RWPE2 (cell line): ENCODE measurements at regions not wholly inside any gene's neighbourhood (a gene's known extent, or its start where the extent isn't known, plus 50 kb on each side); places are given as distances from the start of the nearest gene placed in this dataset.

Source experiments
- ATAC-seq: fragments of 200-7000 bp; cut with Tn5 transposase; 3 replicates; pipeline ENCODE4 v1.9.1; 2021; ENCODE audit warnings: low read depth
- DNase-seq: peaks from one replicate; pipeline ENCODE4 v3.0.0-alpha.2; 2020; ENCODE audit warnings: low spot score
- H3K27ac ChIP-seq: fragments of 450-650 bp; 2 replicates; pipeline ENCODE4 v1.5.1; 2017; ENCODE audit warnings: mild to moderate bottlenecking; ENCODE audit not compliant: poor library complexity, severe bottlenecking
- H3K27me3 ChIP-seq: fragments of 250-450 bp; sonication (Bioruptor Pico); 2 replicates; pipeline ENCODE4 v1.5.1; 2021; ENCODE audit warnings: mild to moderate bottlenecking, moderate library complexity; ENCODE audit not compliant: insufficient read depth, poor library complexity, severe bottlenecking
- H3K36me3 ChIP-seq: fragments of 250-450 bp; sonication (Bioruptor Pico); 2 replicates; pipeline ENCODE4 v1.5.1; 2020; ENCODE audit warnings: low read depth, mild to moderate bottlenecking, moderate library complexity
- H3K4me1 ChIP-seq: fragments of 250-450 bp; sonication (Bioruptor Pico); 2 replicates; pipeline ENCODE4 v1.5.1; 2021; ENCODE audit warnings: mild to moderate bottlenecking, moderate library complexity; ENCODE audit not compliant: insufficient read depth, poor library complexity, severe bottlenecking
- H3K4me3 ChIP-seq: fragments of 250-450 bp; sonication (Bioruptor Pico); 2 replicates; pipeline ENCODE4 v1.5.1; 2021; ENCODE audit warnings: mild to moderate bottlenecking, moderate library complexity; ENCODE audit not compliant: severe bottlenecking
- H3K9me3 ChIP-seq: fragments of 250-450 bp; sonication (Bioruptor Pico); 2 replicates; pipeline ENCODE4 v1.5.1; 2021; ENCODE audit warnings: mild to moderate bottlenecking, moderate library complexity; ENCODE audit not compliant: severe bottlenecking
- TF ChIP-seq, protein P1 (sequence below): fragments of 450-650 bp; IDR thresholded peaks from one replicate; pipeline ENCODE4 v1.5.1; 2017; ENCODE audit warnings: mild to moderate bottlenecking, moderate library complexity; ENCODE audit not compliant: poor library complexity, severe bottlenecking

DNA sequence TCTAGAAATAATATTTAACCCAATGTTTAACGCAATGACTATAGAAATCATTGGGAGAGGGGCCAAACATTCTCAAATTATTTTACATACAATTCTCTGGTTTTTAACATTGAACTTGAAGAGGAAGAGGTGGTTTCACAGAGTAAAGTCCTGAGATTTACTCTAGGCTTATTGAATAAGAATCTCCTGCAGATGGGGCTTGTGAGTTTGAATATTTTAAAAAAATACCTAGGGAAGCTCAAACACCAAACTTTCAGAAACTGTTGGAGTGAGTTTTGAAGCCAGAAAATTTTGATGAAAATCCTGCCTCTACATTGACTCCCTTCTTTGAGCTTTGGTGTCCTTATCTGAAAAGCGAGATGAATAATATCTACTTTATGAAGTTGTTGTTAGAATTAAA is 906.6 kb downstream of the TUSC7 start:
- TF ChIP-seq, protein P1, sequence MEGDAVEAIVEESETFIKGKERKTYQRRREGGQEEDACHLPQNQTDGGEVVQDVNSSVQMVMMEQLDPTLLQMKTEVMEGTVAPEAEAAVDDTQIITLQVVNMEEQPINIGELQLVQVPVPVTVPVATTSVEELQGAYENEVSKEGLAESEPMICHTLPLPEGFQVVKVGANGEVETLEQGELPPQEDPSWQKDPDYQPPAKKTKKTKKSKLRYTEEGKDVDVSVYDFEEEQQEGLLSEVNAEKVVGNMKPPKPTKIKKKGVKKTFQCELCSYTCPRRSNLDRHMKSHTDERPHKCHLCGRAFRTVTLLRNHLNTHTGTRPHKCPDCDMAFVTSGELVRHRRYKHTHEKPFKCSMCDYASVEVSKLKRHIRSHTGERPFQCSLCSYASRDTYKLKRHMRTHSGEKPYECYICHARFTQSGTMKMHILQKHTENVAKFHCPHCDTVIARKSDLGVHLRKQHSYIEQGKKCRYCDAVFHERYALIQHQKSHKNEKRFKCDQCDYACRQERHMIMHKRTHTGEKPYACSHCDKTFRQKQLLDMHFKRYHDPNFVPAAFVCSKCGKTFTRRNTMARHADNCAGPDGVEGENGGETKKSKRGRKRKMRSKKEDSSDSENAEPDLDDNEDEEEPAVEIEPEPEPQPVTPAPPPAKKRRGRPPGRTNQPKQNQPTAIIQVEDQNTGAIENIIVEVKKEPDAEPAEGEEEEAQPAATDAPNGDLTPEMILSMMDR, result peak; percentile 23
- no peak overlapping the region for H3K4me3 ChIP-seq
- ATAC-seq, result no peak

DNA sequence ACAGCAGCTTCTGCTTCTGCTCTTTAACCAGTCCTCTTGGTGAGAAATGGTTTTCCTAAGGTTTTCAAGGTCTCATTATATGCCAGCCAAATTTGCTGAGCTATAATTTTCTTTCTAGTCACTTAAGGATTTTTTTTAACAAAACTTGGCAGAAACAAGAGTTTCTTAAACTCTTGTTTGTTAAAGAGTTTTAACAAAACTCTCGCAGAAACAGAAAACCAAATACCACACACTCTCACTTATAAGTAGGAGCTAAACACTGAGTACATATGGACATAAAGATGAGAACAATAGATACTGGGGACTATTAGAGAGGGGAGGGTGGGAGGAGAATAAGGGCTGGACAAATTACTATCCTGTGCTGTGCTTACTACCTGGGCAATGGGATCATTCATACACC is 908.3 kb downstream of the TUSC7 start:
- TF ChIP-seq, protein P1, result no peak
- H3K9me3 ChIP-seq, result no peaks in the 10 kb centered on the region
- H3K4me1 ChIP-seq, result peaks cover 12% of the 10 kb centered on the region
- H3K36me3 ChIP-seq, result no peaks in the 10 kb centered on the region
- H3K27ac ChIP-seq, result no peak overlapping the region
- no peak overlapping the region for H3K4me3 ChIP-seq
- DNase-seq (no peak), ATAC-seq (no peak)
- no peaks in the 10 kb centered on the region for H3K27me3 ChIP-seq

More for the DNA sequence above, 906.6 kb downstream of the TUSC7 start:
- no peaks in the 10 kb centered on the region for H3K4me1 ChIP-seq
- H3K9me3 ChIP-seq, result no peaks in the 10 kb centered on the region
- no peaks in the 10 kb centered on the region for H3K36me3 ChIP-seq
- H3K27ac ChIP-seq, result no peak overlapping the region
- H3K27me3 ChIP-seq, result no peaks in the 10 kb centered on the region
- DNase-seq, result no peak

DNA sequence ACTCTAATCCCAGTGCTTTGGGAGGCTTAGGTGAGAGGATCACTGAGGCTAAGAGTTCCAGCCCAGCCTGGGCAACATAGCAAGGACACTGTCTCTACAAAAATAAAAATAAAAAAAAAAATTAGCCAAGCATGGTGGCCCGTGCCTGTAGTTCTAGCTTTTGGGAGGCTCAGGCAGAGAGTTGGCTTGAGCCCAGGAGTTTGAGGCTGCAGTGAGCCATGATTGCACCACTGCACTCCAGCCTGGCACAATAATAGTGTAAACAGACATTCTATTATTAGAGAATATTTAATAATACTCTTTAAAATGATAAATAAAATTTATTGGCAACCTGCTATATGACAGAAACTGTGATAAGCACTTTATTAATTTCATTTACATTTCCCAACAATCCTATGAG is 908.9 kb downstream of the TUSC7 start:
- Histone ChIP-seq H3K27me3 (no peaks in the 10 kb centered on the region), H3K4me1 (peaks cover 18% of the 10 kb centered on the region), H3K27ac (no peak overlapping the region), H3K36me3 (no peaks in the 10 kb centered on the region), H3K4me3 (no peak overlapping the region), H3K9me3 (no peaks in the 10 kb centered on the region)
- ATAC-seq (no peak), DNase-seq (no peak)
- TF ChIP-seq, protein P1, result no peak

DNA sequence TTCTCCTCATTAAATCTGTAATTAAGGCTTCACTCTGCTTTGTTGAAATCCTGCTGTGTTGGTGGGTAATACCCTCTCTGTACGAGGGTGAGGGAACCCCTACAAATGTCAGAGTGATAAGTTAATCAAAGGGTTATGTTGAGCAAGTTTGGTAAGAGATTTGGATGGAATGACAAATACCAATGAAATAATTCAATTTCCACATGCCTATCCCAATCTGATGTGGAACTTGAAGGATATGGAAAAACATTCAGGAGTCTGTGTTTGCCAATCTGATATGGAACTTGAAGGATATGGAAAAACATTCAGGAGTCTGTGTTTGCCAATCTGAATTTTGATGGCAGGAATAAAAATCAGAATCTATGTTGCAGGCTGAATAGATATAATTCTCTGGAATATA is 910.2 kb downstream of the TUSC7 start:
- no peaks in the 10 kb centered on the region for H3K27me3 ChIP-seq
- TF ChIP-seq, protein P1, result no peak
- peaks cover 31% of the 10 kb centered on the region for H3K4me1 ChIP-seq
- no peaks in the 10 kb centered on the region for H3K36me3 ChIP-seq
- DNase-seq, result no peak
- H3K9me3 ChIP-seq, result no peaks in the 10 kb centered on the region
- ATAC-seq, result no peak
- no peak overlapping the region for H3K4me3 ChIP-seq
- no peak overlapping the region for H3K27ac ChIP-seq

DNA sequence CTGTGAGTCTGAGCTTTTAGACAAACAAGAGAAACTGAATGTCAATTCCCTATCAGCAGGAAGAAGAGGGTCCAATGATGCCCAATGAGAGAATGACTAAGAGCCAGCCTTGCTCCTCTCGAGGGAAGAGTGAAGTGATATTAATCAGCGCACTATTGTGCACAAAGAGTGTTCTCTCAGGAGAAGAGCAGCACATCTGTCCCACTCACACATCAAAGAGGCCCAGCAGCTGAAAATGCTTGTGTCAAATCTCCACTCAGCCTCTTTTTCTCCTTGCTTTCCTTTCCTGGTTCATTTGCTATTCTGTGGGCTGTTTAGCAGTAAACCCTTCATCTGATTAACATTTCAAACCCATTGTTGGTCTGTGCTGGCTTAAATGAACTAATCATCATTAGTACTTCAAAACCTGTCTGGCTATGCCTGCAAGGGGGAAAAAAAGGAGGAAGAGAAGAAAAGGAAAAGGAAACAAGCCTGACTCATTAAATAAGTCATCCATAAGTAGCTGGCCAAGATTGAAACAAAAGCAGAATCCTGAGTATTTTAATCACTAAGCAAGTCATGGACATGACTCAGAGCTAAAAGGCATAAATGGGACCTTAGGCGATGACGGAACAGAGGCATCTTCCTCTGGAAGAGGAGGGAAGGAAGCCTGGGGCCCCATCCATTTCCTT is 912.7 kb downstream of the TUSC7 start:
- ATAC-seq (peak; percentile 95), DNase-seq (no peak)
- Histone ChIP-seq H3K9me3 (no peaks in the 10 kb centered on the region), H3K4me3 (no peak overlapping the region), H3K27me3 (no peaks in the 10 kb centered on the region), H3K4me1 (peaks cover 31% of the 10 kb centered on the region), H3K36me3 (no peaks in the 10 kb centered on the region), H3K27ac (peak overlapping the region; percentile 82)
- TF ChIP-seq, protein P1, result no peak
